ENCODE measurements at regions not wholly inside any gene's neighbourhood (a gene's known extent, or its start where the extent isn't known, plus 50 kb on each side); places are given as distances from the start of the nearest gene placed in this dataset.

DNA sequence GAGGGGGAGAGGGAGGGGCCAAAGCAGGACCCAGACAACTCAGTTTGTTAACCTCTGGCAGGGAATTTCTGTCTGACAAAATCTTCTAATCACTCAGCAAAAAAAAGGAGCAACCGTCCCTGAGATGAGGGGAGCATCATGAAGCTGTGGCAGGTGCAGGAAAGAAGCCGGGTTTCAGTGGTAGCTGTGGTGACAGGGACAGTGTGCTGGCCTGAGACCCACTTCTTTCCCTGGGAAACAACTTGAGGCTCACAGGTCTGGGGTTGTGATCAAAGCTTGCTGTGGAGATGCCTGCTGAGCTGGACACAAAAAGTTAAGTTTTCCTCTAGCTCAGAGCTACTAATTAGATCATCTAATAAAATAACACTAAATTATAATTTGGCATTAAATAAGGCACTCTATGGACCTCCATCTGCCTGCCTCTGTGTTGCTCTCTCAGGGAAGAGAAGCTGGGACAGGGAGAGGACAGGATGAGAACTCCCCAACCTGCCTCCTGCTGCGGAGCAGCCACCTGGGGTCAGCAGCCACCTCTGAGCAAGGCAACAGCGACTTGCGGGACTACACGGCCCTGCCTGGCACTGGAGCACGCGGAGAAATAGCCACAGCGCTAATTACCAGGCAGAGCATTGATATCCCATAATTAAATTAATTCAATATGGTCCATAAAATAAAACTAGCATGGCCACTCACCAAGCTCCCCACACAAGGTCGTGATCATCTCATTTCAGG is 104.6 kb upstream of the TEX51 start:
- Histone ChIP-seq H3K9me3 (no peaks in the 10 kb centered on the region), H3K4me1 (no peaks in the 10 kb centered on the region), H3K4me3 (no peak overlapping the region), H3K27ac (no peak overlapping the region), H3K27me3 (peaks cover 39% of the 10 kb centered on the region), H3K36me3 (no peaks in the 10 kb centered on the region)
- WGBS, 2 donors (ENCODE audit: low coverage in 1 of 2): 47 to 72% methylated on average over 9 of the region's 10 CpGs
- ATAC-seq: no peak
- TF ChIP-seq POLR2AphosphoS5 (IDR thresholded peaks at IDR 0.05) (no peak), POLR2A (IDR thresholded peaks at IDR 0.05) (no peak), EP300 (IDR thresholded peaks at IDR 0.05) (no peak)
- TF ChIP-seq, protein P1, sequence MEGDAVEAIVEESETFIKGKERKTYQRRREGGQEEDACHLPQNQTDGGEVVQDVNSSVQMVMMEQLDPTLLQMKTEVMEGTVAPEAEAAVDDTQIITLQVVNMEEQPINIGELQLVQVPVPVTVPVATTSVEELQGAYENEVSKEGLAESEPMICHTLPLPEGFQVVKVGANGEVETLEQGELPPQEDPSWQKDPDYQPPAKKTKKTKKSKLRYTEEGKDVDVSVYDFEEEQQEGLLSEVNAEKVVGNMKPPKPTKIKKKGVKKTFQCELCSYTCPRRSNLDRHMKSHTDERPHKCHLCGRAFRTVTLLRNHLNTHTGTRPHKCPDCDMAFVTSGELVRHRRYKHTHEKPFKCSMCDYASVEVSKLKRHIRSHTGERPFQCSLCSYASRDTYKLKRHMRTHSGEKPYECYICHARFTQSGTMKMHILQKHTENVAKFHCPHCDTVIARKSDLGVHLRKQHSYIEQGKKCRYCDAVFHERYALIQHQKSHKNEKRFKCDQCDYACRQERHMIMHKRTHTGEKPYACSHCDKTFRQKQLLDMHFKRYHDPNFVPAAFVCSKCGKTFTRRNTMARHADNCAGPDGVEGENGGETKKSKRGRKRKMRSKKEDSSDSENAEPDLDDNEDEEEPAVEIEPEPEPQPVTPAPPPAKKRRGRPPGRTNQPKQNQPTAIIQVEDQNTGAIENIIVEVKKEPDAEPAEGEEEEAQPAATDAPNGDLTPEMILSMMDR (IDR thresholded peaks at IDR 0.05): no peak

DNA sequence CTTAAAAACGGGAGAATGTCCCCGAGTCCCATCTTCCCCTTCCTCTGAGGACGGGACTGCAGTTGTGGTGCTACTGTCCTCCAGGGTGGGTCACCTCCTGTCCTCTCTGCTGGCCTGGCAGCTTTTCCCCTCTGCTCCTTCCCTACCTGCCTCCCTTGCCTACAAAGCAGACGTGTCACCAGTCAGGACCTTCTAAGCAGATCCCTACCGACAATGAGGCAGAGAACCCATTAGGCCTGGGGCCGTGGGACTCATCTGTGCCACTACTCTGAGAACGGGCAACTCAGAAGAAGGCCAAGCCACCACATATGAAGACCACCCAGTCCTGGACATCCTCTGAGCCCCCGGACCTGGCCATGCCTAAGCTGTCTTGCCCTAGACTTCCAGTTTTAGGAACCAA is 103.0 kb upstream of the TEX51 start:
- peaks cover 30% of the 10 kb centered on the region for H3K27me3 ChIP-seq
- no peak for ATAC-seq
- no peak overlapping the region for H3K27ac ChIP-seq
- no peaks in the 10 kb centered on the region for H3K36me3 ChIP-seq
- TF ChIP-seq, protein P1 (IDR thresholded peaks at IDR 0.05): no peak
- TF ChIP-seq POLR2AphosphoS5 (IDR thresholded peaks at IDR 0.05): no peak
- no peak for TF ChIP-seq EP300 (IDR thresholded peaks at IDR 0.05)
- TF ChIP-seq POLR2A (IDR thresholded peaks at IDR 0.05): no peak
- no peaks in the 10 kb centered on the region for H3K9me3 ChIP-seq
- H3K4me3 ChIP-seq: no peak overlapping the region
- 79% methylated on average over 5 to 7 of the region's 8 CpGs for WGBS, 2 donors (ENCODE audit: low coverage in 1 of 2)
- H3K4me1 ChIP-seq: no peaks in the 10 kb centered on the region

- 90 to 100% methylated on average over 4 to 11 of the region's 14 CpGs for WGBS, 2 donors (ENCODE audit: low coverage in 1 of 2)
- Histone ChIP-seq H3K4me1 (no peaks in the 10 kb centered on the region), H3K27ac (no peak overlapping the region), H3K9me3 (no peaks in the 10 kb centered on the region), H3K36me3 (no peaks in the 10 kb centered on the region), H3K4me3 (no peak overlapping the region), H3K27me3 (peaks cover 19% of the 10 kb centered on the region)
- no peak for TF ChIP-seq POLR2A (IDR thresholded peaks at IDR 0.05)
- TF ChIP-seq POLR2AphosphoS5 (IDR thresholded peaks at IDR 0.05): no peak
- TF ChIP-seq EP300 (IDR thresholded peaks at IDR 0.05): no peak
- TF ChIP-seq, protein P1 (IDR thresholded peaks at IDR 0.05): no peak
- no peak for ATAC-seq
Observed at GRCh38 chr2:126796931-126797621, 101.6 kb upstream of the TEX51 start.

- TF ChIP-seq, protein P1 (IDR thresholded peaks at IDR 0.05): no peak
- TF ChIP-seq POLR2AphosphoS5 (IDR thresholded peaks at IDR 0.05) (no peak), POLR2A (IDR thresholded peaks at IDR 0.05) (no peak), EP300 (IDR thresholded peaks at IDR 0.05) (no peak)
- H3K27me3 ChIP-seq: peaks cover 12% of the 10 kb centered on the region
- no peak for ATAC-seq
- no peaks in the 10 kb centered on the region for H3K4me1 ChIP-seq
- no peak overlapping the region for H3K4me3 ChIP-seq
- H3K36me3 ChIP-seq: no peaks in the 10 kb centered on the region
- no peak overlapping the region for H3K27ac ChIP-seq
- H3K9me3 ChIP-seq: no peaks in the 10 kb centered on the region
- WGBS, 2 donors (ENCODE audit: low coverage in 1 of 2): 0% methylated on average over 1 of the region's 13 CpGs; no CpG with 5 or more reads in 1 of the 2 donors
Observed at GRCh38 chr2:126797622-126798275, 100.9 kb upstream of the TEX51 start.
